ENCODE measurements at regions not wholly inside any gene's neighbourhood (a gene's known extent, or its start where the extent isn't known, plus 50 kb on each side); places are given as distances from the start of the nearest gene placed in this dataset.
A peak's percentile ranks its signal among the peaks of the same experiment; 100 is the strongest.

DNA sequence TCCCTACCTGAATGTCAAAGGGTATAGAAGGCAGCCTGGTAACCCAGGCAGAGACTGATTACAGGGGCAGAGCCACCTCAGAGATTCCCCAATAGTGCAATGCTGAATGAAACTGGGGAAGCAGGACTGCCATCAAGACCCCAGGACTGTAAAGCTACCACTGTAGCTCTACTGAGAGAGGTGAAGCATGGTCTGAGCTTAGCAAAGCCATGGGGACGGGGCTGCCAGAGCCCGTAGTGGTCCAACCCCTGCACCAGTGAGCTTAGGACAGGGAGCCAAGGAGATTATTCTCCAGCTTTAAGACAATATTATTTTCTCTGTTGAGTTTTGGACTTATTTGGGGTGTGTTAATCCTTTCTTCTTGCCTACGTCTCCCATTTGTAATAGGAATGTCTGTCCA is 679.3 kb upstream of the GRAMD2B start:
- DNase-seq (ENCODE audit: low spot score), result no peak

DNA sequence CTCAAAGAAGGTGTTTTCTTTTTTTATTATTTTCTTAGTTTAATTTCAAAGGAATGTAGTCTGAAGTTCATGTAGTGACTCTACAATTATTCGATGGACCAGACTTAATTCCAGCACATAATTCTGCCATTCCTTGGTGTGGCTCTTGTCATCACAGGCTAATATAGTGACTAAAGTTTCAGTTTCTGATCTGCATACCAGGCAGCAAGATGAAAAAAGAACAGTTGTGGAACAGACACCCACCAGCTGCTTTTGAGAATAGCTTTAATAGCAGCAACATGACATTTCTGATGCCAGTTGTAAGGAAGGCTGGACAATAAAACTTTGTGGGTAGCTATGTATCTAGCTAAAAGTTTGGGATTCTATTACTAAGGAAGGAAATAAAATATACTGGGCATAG is 676.3 kb upstream of the GRAMD2B start:
- no peak for DNase-seq (ENCODE audit: low spot score)

DNA sequence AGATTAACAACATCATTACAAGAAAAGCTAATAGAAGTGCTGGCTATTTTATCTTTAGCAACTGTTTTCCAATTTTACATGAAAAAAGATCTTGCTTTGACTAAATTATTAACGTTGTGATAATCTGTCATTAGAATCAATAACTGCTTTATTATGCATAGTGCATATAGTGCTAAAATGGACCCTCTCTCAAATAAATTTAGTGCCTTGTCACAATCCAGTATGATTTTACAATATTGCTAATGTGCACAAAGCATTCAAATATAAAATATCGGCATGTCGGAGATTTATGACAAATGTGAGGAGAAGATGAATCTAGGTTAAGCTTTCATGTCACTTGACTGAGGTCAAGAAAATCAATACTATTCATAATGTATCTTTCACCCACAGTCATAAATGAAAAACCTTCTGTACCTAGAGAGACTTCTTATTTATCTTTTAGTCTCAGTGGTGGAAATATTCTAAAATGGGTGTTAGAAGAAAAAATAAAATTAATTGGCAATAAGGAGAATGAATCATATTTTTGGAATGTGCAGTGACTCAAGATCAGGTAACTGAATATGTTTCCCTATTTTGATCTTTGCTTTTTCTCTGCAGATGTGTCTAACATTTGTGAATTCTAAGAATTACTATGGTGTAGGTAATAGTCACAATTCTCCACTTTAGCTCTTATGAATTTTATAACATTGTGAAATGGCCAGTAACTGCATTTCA is 672.9 kb upstream of the GRAMD2B start:
- no peak for DNase-seq (ENCODE audit: low spot score)

DNA sequence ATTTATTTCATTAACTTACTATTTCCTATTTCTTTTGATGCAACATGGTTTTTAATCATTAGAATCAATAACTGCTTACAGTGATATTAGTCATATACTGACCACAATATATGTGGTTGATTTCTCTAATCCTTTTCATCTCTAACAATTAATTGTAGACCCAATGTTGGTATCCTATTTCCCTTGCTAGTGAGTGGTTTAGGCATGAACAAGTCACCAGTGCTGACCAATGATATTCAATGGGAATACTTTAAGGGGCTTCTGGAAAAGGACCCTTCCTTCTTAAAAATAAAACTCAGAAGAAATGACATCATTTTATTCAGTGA is 672.4 kb upstream of the GRAMD2B start:
- no peak for DNase-seq (ENCODE audit: low spot score)

DNA sequence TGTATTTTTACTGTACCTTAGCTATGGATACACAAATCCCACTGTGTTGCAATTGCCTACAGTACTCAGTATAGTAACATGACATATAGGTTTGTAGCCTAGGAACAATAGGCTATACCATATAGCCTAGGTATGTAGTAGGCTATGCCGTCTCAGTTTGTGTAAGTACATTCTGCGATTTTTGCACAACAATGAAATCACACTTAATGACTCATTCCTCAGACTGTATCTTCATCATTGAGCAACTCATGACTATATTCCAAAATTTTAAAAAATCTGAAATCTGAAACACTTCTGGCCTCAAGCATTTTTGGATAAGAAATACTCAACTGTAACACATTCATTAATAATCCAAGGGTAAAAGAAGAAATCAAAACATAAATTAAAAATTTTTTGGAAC is 666.8 kb upstream of the GRAMD2B start:
- no peak for DNase-seq (ENCODE audit: low spot score)

DNA sequence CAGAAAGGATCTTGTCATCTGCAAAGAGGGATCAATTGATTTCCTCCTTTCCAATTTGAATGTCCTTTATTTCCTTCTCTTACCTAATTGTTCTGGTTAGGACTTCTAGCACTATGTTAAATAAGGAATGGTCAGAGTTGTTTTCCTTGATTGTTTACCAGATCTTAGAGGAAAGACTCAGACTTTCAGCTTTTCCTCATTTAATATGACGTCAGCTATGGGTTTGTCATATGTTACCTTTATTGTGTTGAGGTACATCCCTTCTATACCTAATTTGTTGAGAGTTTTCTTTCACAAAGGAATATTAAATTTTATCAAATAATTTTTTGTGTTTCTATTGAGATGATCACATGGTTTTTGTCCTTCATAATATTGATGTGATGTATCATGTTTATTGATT is 656.5 kb upstream of the GRAMD2B start:
- DNase-seq (ENCODE audit: low spot score), result no peak

DNA sequence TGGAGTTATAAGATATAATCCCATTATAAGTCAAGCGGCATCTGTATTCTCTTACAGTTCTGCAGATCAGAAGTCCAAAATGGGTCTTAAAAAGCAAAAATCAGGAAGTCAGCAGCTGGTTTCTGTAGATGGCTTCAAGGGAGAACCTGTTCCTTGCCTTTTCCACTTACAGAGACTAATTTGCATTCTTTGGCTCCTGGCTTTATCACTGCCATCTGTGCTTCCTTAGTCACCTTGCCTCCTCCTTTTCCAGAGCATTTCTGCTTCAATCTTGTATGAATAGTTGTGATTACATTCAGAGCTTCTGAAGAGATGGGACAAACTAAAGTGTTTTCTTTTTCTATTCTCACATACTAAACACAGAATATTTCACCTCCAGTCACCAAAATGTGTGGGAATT is 647.3 kb upstream of the GRAMD2B start:
- no peak for DNase-seq (ENCODE audit: low spot score)

DNA sequence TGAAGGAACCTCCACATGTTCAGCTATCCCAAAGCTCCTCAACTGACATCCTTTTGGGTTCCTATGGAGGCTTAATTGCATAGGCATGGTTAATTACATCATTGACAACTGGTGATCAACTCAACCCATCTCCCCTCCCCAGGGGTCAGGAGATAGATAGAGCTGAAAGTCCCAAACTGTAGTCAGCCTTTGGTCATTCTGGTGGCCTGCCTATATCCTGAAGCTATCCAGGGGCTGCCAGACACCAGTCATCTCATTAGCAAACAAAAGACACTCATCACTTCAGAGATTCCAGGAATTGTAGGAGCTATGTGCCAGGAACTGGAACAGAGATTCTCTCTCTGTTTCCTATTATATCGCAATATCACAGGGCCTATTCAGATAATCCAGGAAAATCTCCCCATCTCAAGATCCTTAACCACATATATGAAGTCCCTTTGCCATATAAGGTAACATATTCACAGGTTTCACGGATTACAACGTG is 646.5 kb upstream of the GRAMD2B start:
- no peak for DNase-seq (ENCODE audit: low spot score)

DNA sequence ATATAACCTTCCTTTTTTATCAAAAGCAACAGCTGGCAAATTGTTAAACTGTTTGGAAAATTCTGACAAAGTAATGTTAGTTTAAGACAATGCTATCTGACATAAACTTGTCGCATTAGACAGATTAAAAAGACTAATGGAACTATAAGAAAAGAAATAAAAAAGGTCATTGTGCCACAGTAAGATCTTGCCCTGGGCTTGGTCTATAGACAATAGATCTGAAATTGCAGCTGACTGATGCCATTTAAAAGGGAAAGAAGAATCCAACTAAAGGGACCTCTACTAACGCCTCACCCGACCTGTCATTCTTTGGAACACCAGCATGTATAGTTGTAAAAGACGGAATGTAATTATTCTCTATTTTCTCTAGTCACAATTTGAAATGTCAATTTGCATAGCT is 644.4 kb upstream of the GRAMD2B start:
- DNase-seq (ENCODE audit: low spot score), result no peak

DNA sequence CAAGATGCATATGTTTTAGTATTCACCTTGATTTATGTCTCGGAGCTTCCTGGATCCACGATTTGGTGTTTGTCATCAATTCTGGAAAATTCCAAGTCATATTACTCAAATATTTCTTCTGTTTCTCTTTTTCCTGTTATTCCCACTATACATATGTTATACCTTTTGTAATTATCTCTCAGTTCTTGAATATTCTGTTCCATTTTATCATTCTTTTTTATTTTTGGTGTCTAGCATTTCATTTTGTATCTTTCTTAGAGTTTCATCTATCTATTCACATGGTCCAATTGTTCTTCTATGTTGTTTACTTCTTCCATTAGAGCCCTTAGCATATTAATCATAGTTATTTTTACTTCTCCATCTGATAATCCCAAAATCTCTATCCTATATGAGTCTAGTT is 637.8 kb upstream of the GRAMD2B start:
- DNase-seq (ENCODE audit: low spot score), result no peak

DNA sequence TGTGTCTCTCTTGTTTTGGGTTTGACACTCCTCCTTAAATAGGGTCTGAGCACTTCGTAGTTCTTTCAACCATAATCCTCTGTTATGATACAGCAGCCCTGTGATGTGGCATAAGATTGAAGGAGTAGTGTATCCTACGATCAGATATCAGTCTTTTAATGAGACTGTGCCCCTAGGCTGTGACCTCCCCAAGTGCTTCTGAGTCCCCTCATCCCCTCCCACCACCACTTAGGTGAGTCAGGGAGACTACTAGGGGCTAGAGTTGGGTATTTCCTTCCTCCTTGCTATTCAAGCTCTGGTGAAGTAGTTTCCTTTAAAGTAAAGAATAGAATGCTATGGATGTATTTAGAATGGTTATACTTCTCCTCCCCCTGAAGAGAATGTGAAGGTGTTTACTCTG is 637.2 kb upstream of the GRAMD2B start:
- no peak for DNase-seq (ENCODE audit: low spot score)

DNA sequence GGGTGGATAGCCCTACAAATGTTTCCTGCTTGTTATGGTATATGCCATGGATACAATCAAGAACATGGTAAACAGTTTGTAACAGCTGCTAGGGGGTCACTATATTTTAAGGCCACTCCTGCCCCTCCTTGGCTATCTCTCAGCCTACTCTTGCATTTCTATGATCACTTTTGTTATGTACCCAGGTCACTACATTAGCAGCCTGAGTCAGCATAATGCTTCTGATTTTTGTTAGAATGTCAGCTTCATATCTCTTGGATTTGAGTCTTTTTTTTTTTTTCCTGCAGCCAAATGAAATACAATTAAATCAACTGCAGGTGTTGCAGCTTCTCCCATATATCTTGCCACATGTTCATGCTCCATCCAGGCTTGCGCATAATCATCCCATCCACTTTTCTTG is 629.7 kb upstream of the GRAMD2B start:
- no peak for DNase-seq (ENCODE audit: low spot score)

DNA sequence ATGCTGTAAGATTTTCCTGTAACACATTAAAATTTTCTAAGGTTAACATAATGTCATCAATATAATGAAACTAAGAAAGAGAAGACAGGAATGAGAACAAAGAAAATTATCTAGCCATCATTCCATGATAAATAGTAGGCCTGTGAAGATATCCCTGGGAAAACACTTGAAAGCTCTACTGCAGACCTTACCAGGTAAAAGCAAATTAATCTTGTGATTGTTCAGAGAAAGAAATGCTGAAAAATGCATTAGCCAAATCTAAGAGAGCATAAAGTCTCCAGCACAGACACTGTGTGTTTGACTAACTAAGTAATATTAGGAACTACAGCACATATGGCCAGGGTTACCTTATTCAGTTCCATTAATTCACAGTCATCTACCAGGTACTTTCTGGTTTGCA is 628.3 kb upstream of the GRAMD2B start:
- DNase-seq (ENCODE audit: low spot score), result no peak

DNA sequence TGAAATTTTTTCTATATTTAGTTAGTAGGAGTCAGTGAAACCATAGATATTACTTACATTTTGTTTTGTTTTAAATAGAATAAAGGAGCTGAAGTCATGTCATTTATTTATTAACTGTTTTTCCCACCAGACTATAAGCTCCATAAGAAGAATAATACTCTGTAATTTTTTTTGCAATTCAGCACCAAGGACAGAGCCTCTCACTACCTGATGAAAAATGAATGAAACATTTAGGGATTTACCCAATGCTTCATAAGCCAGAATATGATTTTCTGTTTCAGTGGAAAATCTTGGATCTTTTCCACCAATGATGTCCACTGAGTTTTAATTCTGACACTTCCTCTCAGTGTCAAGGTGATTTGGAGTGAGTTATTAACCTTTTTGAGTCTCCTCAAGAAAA is 624.9 kb upstream of the GRAMD2B start:
- peak; percentile 20 for DNase-seq (ENCODE audit: low spot score)

DNA sequence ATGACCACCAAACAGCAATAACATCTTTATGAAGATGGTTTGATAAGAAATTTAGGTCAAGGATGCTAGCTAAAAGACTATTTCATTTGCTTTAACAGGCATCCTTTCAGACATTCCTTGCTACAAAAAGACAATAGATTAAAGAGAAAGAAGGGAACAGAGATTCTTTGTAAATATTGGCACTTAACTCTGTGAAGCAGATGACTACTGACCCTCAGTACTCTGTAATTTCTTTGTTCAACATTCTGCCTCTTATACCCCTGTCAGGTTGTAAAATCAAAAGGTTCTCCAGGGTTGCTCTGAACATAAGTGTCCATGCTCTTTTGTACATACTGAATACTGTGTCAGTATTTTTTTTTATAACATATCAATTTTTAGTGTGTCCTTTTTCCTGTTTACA is 610.6 kb upstream of the GRAMD2B start:
- DNase-seq (ENCODE audit: low spot score), result no peak

DNA sequence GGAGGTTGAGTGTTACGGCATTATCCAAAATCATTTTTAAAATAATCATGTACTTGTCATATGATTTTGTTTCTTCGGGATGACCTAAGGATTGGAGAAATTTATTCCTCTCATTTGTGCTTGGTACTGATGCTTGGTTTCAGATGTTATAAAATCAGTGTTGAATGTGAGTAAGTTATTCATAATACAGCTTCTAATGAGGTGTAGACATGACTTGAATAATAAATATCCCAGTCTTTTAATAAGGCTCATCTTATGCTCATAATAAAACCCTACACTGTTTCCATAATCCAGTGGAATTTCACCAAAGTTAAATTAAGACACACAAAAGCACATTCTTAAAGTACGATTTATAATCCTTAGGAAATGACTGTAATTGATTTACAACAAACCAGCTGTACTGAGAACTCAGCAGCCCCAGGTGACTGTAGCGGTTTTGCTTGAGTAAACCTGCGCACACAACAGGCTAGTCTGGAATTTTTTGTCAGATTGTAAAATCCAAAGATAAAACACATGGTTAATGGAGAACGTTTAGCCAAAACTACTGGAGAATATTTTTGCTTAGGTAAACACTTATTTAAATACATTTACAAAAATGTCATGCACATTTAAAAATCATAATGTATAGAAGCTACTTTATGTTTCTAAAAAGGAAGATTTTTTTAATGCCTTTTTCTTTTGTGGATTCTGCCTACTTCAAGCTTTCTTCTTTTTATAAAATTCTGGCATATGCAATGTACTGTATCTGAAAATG is 609.8 kb upstream of the GRAMD2B start:
- DNase-seq (ENCODE audit: low spot score), result no peak

DNA sequence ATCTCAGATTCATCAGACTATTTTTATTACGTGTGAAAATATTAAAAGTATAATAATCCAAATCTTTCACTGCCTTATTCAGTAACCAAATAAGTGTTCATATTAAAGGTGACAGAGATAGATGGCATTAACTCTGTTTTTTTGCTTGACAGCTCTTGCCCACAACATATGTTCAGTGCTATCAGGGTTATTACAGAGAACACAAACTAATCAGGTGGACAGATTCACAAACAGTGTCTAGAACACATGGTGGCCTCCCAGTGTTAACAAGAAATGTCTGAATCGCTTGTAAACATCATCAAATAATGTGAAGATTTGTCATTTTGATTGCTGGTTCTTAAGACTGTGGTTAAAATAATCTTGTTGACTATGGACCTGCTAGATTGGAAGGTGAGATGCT is 609.1 kb upstream of the GRAMD2B start:
- DNase-seq (ENCODE audit: low spot score), result no peak

DNA sequence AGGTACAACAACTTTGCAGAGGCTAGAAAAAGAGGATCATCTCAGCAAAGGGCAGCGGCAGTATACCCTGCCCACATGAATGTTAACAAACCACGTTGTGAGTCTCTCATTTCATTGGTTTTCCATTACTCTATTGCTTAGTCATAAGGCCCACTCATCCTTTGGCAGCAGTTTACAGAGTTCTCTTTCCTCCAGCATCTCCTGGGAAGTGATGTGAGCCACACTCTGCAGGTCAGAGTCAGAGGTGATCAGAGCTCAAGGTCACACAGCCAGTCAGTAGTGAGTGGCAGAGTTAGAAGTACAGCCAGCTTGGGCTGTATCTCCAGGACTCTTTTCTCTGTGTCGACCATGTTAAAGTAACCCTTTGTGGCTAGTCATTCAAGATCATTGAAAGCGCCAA is 599.6 kb upstream of the GRAMD2B start:
- DNase-seq (ENCODE audit: low spot score), result peak; percentile 49

DNA sequence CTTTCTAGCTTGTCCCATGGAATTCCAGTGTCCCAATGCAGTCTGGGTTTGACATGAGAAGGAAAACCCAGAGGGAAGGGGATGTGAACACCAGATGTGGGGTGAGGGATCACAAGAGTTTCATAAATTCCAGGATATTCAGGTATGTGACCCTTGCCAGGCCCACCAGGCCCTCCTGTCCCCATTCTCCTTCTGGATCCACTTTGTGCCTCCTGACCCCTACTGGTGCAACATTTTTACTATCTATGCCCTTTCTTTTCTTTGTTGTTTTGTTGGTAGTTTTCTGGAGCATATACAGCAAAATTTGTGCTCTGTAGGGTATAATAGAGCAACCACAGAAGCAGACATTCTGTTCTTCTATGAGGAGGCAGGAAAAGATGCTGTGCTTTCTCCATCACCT is 597.0 kb upstream of the GRAMD2B start:
- no peak for DNase-seq (ENCODE audit: low spot score)

DNA sequence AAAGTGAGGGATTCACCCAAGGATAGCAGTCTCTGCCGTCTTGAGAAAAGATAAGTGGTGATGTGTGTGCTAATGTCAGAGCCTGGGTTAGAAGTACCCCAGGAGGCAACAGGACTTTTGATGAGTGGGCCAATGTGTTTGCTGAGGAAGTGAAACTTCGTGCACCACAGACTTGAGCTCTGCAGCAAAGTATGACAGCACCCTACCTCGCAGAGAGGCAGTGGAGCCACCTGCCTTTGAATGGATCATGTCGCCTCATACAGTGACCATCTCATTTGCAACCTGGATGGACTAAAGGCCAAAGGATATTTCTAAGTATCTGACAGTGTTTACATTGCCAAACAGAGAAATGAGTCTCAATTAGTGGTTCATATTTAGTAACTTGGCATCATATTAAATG is 593.9 kb upstream of the GRAMD2B start:
- no peak for DNase-seq (ENCODE audit: low spot score)

DNA sequence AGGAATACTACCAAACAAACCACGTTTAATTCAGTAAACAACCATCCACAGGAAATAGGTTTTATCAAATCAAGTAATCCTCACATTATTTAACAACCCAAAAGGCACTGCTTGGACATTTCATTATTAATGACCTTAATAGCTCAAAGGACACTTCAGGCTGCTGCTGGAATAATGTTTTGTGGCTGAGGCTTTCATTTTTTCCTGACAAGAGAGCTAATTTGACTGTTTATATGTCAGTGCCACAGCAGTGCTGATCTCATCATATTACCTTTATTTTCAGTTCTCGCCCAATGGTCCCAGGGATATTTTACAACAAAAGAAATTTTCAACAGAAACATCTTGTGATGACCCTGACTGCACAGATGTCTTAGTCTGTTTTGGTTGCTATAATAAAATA is 589.8 kb upstream of the GRAMD2B start:
- DNase-seq (ENCODE audit: low spot score), result no peak

DNA sequence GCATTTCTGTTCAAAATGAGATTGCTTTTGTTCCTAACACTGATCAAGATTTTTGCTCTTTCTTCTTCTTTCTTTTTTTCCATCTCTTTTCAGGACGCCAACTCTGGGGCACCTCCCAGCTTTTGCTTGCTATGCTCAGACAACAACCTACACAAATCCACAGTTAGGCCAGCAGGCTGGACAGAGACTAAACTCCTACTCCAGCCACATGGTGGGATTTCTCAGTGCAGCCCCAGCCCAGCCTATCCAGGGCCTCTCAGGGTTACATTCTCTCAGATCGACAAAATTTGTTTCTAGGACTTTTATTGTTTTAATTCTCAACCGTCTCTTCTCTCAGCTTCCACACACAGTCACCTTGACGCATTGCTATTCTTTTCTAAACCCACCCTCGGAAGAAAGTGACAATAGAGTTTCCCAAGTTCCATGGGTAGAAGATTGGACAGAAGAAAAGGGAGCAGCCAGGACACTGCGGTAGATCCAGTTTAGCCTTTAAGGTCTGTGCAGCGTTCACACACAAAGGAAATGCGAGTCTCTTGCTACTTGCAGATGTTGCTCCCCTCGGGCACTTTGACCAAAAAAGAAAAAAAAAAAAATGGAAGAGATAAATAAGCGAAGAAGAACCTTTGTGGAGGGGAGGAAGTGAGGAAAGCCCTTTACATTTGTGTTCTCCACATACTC is 588.6 kb upstream of the GRAMD2B start:
- no peak for DNase-seq (ENCODE audit: low spot score)

Measured in H4 (cell line).